GM18909 (cell line): ENCODE measurements at regions not wholly inside any gene's neighbourhood (a gene's known extent, or its start where the extent isn't known, plus 50 kb on each side); places are given as distances from the start of the nearest gene placed in this dataset.

Source experiments
- ATAC-seq: cut with Tn5 transposase; IDR thresholded peaks from one replicate; pipeline ENCODE4 v1.9.1; 2021; ENCODE audit warnings: mild to moderate bottlenecking; ENCODE audit not compliant: unreplicated experiment, poor library complexity

DNA sequence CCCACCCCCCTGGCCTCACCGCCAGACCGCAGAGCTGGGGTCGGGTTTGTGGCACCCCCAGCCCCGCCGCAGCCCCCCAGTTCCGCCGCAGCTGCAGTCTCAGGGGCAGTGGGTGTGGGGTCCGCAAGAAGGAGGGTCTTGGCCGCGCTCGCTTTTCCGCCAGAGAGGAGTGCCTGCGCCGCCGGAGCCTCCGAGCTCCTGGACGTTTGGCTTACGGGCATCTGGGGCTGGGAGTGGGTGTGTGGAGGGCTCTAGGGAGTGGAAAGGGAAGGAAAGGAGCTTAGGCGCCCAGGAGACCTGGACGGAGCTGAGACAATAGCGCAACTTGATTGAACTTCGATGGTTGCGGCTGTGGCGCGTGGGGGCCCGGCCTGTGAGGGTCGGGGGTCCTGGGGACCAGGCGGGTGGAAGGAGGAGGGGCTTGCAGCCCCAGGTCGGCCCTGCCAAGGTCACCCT is 88.8 kb upstream of the IPO9 start:
- no peak for ATAC-seq

DNA sequence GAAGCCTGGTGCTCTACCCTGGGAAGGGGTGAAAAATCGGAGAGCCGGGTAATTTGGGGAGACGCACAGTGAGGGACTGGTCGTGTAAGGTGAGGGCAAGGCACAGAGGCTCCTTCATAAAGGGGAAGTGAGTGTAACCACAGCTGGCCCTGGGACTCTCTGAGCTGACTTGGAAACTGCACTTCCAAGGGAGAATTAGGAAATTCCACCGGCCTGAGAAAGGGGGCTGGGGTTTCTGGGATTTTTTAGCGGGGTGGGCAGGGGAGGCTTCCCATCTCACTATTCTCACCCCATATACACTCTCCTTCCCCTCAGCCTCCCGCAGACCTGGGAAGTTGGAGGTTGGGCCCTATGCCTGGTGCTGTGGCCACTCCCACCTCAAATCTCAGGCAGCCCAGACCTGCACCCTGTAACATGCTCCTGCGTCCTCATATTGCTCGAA is 88.3 kb upstream of the IPO9 start:
- no peak for ATAC-seq

DNA sequence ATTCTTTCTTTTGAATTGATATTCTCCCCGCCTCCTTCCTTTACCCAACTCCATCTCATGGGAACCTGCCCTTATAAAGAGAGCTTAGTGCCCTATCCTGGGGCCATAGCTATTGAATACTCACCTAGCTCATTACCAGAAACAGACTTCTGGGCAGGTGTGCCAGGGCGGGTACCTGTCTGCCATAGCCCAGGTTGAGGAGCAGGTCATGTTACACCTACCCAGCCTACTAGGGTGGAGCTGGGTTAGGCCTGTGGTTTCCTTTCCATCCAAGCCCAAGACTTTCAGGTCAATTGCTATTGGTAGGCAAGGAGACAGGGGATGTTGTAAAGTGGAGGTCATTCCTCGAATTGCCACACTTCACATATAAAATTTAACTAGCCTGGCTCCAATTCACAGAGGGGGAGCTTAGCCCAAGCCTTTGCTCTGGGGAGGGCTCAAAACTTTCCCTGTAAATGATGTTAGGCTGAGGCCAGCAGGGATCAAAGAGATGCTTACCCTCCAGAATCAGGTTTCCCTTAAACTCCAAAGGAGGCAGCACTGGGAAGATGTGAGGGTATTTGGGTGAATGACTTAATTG is 87.1 kb upstream of the IPO9 start:
- no peak for ATAC-seq

DNA sequence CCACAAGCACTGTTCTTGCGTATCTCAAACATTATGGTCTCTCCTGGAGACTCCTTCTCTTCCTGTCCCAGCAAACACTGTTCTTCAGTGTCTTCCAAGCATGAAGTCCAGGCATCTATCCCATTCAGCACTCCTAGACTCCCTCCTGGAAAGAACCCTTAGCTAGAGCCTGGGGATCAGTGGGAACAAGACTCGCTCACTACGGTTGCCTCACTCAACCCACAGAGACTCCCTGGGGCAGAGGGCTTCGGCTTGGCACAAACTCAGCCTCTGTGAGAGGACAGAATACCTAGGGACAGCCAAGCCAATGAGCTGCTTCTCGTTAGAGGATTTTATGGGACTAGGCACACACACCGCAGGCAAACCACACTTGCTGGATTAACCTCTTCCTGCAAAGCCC is 86.5 kb upstream of the IPO9 start:
- ATAC-seq, result no peak

DNA sequence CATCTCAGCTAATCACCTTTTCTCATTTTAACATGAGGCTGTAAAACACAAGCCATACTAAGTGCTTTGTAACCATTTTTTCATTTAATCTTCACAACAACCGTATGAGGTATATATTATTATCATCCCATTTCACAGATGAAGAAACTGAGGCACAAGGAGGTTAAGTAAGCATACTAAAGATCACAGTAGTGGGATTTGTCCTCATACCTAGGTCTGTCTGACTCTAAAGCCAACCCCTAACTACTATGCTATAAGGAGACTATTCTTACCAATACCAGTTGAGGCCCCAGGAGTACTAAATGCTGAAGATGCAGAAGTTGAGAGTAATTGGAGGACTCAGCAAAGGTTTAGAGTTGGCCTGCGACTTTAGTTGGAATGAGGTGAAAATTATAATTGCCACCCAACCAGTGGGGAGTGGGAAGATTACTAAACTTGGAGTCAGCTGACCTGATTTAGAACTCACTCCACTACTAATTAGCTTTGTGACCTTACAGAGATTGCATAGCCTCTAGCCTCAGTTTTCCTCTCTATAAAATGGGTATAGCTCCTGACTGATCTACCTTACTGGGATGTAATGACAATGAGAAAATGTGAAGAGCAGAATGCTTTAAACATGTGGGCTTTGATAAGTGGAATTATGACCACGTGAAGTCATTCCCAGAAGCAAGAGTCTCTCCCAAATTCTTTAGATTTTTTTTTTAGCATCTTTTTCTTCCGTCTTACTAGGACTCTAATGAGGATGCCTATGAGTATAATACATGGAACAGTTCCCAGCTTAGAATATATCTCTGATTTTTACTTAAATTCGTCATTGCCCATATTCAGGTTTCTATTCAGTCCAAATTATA is 85.8 kb upstream of the IPO9 start:
- ATAC-seq, result no peak

DNA sequence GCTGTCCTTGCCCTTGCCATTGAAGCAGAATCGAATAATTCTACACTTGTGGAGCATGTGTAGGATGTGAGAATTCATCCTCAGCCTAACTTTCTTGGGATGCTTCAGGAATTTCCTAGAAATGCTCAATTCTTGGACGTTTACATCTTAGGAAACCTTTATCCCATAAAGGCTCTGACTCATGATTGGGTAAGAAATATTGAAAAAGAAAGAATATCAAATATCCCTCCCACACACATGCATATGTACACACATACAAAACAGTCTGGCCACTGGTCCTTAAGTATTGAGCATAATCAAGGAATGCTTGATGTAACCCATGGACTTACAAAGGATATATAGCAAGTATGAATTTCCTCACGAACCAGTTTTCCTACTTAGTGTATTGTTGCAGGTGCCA is 83.9 kb upstream of the IPO9 start:
- no peak for ATAC-seq

DNA sequence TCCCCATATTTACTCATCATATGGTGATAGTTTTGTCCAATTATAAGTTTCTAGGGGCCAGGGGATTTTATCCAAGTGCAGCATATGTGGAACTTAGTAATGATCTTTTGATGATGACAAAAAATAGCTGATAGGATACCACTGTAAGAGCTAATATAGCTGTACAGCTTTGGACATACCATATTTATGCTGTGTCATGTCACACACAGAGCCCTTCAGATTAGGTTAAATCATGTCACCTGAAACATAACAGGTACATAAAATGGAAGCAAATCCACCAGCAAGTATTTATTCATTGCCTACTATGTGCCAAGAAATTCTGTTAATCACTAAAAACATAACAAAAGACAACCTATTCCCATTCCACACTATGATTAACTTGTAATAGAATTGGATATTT is 82.8 kb upstream of the IPO9 start:
- ATAC-seq, result no peak

DNA sequence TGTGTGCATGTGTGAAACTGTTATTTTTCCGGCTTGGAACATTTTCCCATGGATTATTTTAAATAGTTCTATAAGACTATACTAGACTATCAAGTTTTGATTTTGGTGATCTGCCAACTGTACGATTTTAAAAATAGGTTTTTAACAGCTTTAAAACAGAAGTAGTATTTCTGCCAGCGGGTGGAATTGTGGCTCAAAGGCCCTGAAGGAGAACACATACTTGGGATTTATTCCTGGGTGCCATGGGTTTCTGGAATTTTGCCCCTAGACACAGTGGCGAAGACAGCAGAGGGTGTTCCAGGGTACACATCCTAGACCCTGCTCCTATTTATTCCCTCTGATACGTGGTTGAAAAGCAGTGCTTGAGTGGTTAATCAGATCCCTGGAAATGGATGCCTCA is 81.7 kb upstream of the IPO9 start:
- no peak for ATAC-seq

DNA sequence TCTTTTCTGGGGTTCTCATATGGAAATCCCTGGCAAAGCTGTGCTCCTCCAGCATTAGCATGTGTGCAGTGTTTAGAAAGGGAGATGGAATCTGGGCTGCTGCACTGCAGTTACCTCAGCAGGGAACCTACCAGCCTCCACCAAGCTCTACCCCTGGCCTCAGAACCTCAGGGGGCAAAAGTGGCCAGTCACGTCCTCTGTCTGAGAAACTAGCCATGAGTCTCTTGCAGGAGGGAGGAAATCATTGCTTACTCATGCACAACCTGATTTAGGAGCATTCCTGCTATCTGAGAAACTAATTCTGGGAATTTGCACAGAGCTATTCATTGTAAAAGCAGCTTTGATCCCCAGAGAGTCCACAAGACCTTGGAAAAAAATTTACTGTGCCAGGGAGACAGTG is 80.6 kb upstream of the IPO9 start:
- no peak for ATAC-seq

DNA sequence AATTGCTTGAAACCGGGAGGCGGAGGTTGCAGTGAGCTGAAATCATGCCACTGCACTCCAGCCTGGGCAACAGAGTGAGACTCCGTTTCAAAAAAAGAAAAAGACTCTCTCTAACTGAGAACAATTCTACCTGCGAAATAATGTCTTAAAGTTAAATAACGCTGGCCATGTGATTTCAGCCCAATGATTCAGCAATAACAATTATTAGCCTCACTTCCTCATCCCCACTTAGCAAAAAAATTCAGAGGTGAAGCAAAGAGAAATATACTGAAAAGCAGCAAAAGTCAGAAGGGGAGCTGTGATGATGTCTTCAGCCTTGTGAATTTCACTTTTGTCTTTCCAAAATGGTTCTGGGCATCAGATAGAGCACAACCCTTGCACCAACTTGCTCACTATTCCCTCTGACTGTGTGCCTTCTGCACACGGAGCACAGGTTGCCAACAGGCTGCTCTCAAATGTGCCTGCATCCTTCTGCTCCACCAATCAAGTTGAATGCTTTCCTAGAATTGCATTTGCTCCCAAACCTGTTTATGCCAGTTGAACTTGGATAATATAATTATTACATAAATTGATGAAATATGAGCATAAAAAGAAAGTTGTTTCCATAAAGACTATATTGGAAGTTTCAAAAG is 79.8 kb upstream of the IPO9 start:
- ATAC-seq, result no peak

DNA sequence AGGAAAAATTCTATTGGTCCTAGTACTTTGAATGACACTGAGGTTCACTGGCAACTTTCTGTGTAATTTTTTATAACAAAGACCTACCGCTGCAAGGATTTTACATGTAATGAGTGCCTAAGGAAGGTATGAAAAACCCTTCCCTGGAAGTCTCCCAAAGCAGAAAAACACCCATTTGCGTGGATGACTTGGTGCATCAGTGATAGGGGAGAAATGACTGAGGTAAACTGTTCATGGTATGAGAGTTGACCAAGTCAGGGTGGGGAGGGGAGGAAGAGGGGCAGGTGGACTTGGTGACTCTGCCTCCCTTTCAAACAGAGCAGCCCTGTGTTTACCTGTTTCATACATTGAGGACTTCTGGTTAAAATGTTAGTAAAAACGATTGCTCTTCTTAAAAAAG is 78.8 kb upstream of the IPO9 start:
- no peak for ATAC-seq

DNA sequence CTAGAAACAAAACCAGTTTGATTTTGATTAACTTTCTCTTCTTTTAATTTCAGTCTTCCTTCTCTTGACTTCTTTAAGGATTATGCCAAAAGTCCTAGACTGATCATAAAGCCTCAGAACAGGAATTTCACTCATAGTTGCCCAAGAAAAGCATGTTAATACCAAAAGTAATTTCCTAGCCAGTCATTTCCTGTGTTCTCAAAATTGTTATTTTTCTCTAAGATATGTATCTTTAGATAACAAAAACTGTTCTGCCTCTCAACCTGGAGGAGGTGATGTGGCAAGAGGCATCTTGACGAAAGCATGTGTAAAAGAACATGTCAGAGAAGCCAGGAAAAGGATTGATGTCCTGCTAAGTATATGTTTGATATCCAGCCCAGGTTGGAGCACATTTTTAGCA is 78.0 kb upstream of the IPO9 start:
- no peak for ATAC-seq

DNA sequence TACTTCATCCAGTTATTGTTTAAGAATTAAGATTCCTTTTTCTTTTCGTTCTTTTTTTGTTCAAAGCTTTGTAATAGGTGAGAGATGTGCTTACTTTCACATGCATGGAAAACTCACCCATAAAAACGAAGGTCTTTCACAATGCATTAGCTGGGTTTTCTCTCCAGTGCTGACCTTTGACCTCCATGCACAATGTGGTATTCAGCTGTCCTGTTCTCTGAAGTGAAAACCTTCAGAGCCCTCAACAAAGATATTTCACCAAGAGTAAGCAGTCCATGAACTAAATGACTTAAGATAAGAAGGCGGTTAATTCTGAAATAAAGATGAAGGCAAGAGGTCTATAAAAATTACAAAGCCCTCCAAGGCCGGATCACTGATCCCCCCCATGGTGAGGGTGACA is 77.1 kb upstream of the IPO9 start:
- ATAC-seq, result no peak

DNA sequence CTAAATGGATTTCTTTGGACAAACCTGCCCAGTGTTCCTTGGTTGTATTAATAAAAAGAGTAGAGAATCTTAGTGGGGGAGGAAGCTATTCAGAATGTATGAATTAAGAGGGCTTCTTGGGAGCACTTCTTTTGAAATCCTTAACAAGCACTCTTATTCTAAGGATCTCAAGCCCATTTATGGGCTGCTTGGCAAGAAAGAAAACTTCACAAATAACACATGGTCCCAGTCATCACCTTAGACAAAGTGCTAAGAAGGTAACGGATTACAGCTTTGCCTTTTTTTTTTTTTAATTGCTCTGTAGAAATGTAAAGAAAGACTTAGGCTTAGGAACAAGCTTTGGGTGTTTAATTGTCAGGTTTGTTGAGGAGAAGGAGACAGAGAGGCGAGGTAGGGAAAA is 76.6 kb upstream of the IPO9 start:
- ATAC-seq, result no peak

DNA sequence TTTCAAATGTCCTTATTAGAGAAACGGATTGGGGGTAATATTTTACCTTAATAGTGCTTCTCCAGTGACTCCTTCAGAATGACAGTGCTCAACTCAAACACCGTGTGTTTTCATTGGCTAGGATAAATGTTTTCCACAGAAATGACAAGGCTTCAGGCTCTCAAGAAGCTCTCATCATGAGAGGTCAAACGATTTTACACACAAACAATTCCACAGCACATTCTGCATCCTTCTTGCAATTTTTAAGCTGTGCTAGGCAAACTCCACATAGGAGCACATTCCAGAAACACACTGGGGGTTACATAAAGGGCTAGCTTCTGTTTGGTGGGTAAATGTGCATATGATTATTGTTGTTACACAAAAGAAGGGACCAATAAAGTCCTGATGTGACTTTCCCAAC is 75.5 kb upstream of the IPO9 start:
- no peak for ATAC-seq

DNA sequence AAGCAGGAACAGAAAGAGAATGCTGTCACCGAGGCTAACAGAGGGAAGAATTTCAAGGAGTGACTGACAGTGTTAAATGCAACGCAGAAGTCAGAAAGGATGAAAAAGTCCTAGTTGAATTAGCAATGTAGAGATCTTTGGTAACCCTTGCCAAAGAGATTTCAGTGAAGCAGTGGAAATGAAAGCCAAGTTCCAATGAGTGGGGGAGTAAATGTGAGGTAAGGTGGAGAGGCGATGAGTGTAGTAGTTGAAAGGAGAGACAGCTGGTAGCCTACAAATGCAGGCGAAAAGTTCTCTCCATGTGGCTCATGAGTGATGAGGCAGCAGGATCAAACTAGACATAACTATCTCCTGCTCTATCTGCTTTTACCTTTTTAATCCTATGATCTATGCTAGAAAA is 74.6 kb upstream of the IPO9 start:
- no peak for ATAC-seq

DNA sequence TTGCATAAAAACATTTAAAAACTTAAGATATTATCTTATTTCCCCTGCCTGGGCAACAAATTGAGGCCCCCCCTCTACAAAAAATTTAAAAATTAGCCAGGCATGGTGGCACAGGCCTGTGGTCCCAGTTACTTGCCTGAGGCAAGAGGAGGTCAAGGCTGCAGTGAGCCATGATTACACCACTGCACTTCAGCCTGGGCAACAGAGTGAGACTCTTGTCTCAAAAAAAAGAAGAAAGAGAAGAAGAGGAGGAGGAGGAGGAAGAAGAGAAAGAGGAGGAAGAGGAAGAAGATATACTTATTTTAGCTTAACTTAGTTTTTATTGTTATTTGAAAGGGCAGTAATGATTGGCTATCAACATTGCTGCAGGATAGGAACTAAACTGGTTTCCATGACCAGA is 73.8 kb upstream of the IPO9 start:
- ATAC-seq, result no peak

DNA sequence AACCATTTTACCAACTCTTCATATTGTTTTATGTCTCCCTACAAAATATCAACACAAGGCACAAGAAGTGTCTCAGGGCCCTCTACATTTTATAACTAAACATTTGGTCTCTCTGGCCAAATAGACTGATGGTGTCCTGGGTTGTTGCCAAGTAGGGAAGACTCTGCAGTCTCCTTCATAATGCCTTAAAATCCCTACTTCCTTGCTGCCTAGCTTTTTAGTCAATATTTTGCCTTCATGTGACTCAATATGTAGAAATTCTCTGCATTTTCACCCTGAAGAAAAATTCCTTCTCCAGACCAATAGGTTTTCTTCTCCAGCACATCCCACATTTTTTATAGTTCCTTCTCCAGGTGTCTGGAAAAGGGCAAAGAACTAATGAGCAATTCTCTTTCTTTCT is 72.6 kb upstream of the IPO9 start:
- ATAC-seq, result no peak

DNA sequence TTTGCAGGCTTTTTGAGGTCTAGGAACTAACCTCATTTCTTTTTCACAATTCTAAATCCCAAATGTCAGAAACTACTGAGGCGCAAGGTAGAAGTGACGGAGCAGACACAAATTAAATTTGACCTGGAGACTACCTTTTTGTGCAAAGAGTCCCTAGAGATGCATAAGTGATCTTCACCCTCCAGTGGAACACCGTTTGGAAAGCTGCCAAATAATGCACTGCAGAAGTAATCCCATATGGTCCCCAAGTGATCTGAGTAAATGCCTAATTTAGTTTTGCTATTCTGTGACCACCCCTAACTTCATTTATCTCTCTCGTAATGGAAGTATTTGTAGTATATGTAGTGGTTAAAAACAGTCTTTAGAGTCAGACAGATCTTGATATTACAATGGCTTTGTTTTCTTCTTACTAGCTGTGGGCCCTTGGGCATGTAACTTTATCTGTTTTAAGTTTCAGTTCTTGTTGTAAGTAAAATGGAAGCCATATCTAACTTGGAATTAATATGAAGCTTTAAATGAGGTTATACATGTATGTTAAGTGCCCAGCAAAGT is 70.4 kb upstream of the IPO9 start:
- no peak for ATAC-seq

DNA sequence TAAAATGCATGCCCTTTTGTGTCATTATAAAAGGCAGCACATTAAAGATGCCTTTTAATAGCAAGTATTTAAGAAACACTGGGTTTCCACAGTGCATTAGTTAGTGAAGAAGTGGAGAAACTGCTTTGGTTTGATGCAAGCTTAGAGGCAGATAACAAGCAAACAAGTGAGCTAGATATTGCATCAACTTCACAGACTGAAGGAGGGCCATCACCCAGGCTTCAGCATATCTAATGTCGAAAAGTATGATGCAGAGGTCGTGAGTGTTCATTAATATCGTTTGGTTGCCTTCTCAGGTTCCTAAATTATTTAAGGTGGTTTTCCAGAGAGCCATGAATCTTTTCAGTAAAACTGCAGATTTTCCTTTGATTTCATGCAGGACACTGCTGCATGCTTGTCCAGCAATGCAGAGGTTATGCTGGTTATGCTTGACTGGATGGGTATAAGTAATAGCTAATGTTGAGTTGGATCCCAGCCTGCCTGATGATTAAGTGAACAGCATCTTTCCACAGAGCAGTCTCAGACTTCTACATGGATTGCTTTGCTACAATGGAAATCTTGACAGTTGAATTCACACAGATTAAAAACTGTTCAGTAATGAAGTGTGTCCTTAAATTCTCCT is 69.7 kb upstream of the IPO9 start:
- no peak for ATAC-seq

DNA sequence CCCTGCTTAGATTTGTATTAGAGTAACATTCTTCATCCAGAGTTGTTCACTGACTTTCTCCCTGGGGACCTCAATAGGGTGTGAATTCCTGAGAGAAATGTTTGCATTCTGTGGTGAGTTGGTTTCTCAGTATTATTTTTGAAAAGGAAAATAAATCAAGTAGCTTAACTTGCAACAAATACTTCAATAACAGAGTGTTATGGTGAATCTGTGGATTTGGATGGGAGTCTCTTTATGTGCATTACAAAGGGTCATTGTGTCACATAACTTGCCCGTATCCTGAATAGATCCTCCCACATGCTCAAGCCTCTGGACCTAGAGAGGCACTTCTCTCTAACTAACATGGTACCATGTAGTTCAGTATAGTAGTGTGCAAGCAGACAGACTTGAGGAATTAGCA is 68.4 kb upstream of the IPO9 start:
- no peak for ATAC-seq
